ENCODE measurements at regions not wholly inside any gene's neighbourhood (a gene's known extent, or its start where the extent isn't known, plus 50 kb on each side); places are given as distances from the start of the nearest gene placed in this dataset.
"Not testable (repeated sequence)": the region's sequence is repeated elsewhere in the genome, so short reads cannot be mapped to it uniquely, and the experiment has no call there.

DNA sequence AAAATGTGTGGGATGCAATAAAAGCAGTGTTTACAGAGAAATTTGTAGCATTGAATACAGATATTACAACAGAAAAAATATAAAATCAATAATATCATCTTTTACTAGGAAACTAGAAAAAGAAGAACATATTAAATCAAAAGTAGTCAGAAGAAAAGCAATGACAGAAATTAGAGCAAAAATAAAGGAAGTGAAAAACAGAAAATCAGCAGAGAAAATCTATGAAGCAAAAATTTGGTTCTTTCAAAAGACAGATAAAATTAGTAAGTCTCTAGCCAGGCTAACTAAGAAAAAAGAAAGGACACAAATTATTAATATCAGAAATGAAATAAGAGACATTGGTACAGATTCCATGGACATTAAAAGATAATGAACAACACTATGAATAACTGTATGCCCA, 212.0 kb upstream of the MGAT5 start:
- Histone ChIP-seq H2AFZ (ENCODE audit: low read depth, low read length, poor library complexity, severe bottlenecking) (no peak overlapping the region), H3K27me3 (ENCODE audit: insufficient read depth, low read length) (no peaks in the 10 kb centered on the region), H3K36me3 (ENCODE audit: control insufficient read depth in 1 of 2, insufficient read depth in 2 of 2, low read length in 2 of 2) (no peaks in the 10 kb centered on the region), H3K9me3 (ENCODE audit: control insufficient read depth in 1 of 2, insufficient read depth in 1 of 2, low read depth in 1 of 2, low read length in 2 of 2) (no peaks in the 10 kb centered on the region), H3K27ac (ENCODE audit: low read depth, low read length) (no peak overlapping the region), H3K9ac (ENCODE audit: low read length) (no peak overlapping the region), H3K4me1 (ENCODE audit: control insufficient read depth in 1 of 2, insufficient read depth in 2 of 2, low read length in 2 of 2) (no peaks in the 10 kb centered on the region), H3K4me3 (replicated peaks in 1 of 2; ENCODE audit: low read depth in 1 of 2, low read length in 2 of 2) (no peak overlapping the region), H3K79me2 (ENCODE audit: insufficient read depth, low read length) (no peaks in the 10 kb centered on the region), H3K9me2 (ENCODE audit: insufficient read depth) (no peaks in the 10 kb centered on the region), H4K20me1 (ENCODE audit: insufficient read depth) (no peaks in the 10 kb centered on the region), H3K4me2 (ENCODE audit: low read length) (no peak overlapping the region)
- ATAC-seq, result no peak
- intact Hi-C loops (cut with micrococcal nuclease), result no loop called here
- no TSS peak for BruUV-seq (replicated peaks)
- ChIA-PET RAD21 (ENCODE audit: low non-redundant PET in 1 of 2, low total read pairs in 2 of 2, uncharacterized antibody in 2 of 2, unreplicated experiment in 2 of 2) (no interaction called here), POLR2A (no interaction called here), CTCF (no interaction called here)
- TF ChIP-seq POLR2AphosphoS5 (IDR thresholded peaks at IDR 0.05; ENCODE audit: low read depth, low read length), result no peak
- TF ChIP-seq, protein P1, sequence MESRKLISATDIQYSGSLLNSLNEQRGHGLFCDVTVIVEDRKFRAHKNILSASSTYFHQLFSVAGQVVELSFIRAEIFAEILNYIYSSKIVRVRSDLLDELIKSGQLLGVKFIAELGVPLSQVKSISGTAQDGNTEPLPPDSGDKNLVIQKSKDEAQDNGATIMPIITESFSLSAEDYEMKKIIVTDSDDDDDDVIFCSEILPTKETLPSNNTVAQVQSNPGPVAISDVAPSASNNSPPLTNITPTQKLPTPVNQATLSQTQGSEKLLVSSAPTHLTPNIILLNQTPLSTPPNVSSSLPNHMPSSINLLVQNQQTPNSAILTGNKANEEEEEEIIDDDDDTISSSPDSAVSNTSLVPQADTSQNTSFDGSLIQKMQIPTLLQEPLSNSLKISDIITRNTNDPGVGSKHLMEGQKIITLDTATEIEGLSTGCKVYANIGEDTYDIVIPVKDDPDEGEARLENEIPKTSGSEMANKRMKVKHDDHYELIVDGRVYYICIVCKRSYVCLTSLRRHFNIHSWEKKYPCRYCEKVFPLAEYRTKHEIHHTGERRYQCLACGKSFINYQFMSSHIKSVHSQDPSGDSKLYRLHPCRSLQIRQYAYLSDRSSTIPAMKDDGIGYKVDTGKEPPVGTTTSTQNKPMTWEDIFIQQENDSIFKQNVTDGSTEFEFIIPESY (IDR thresholded peaks at IDR 0.05; ENCODE audit: extremely low read depth, insufficient replicate concordance, low read length), result no peak
- no peak for TF ChIP-seq YY1 (IDR thresholded peaks at IDR 0.05; ENCODE audit: extremely low read depth, insufficient replicate concordance, low read depth, low read length)
- no peak for TF ChIP-seq EZH2phosphoT487 (IDR thresholded peaks at IDR 0.05; ENCODE audit: borderline replicate concordance)
- TF ChIP-seq, protein P2, sequence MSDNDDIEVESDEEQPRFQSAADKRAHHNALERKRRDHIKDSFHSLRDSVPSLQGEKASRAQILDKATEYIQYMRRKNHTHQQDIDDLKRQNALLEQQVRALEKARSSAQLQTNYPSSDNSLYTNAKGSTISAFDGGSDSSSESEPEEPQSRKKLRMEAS (IDR thresholded peaks at IDR 0.05), result no peak
- DNase-seq (ENCODE audit: low read depth, low spot score), result no peak

DNA sequence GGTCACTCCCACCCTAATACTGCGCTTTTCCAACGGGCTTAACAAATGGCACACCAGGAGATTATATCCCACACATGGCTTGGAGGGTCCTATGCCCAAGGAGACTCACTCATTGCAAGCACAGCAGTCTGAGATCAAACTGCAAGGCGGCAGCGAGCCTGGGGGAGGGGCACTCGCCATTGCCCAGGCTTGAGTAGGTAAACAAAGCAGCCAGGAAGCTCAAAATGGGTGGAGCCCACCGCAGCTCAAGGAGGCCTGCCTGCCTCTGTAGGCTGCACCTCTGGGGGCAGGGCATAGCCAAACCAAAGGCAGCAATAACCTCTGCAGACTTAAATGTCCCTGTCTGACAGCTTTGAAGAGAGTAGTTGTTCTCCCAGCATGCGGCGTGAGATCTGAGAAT, 210.8 kb upstream of the MGAT5 start:
- H3K4me1 ChIP-seq (ENCODE audit: control insufficient read depth in 1 of 2, insufficient read depth in 2 of 2, low read length in 2 of 2); H3K9me3 ChIP-seq (ENCODE audit: control insufficient read depth in 1 of 2, insufficient read depth in 1 of 2, low read depth in 1 of 2, low read length in 2 of 2); H3K79me2 ChIP-seq (ENCODE audit: insufficient read depth, low read length); H3K27me3 ChIP-seq (ENCODE audit: insufficient read depth, low read length); H3K4me2 ChIP-seq (ENCODE audit: low read length); H3K9ac ChIP-seq (ENCODE audit: low read length); H3K27ac ChIP-seq (ENCODE audit: low read depth, low read length); H3K36me3 ChIP-seq (ENCODE audit: control insufficient read depth in 1 of 2, insufficient read depth in 2 of 2, low read length in 2 of 2); DNase-seq (ENCODE audit: low read depth, low spot score); H3K9me2 ChIP-seq (ENCODE audit: insufficient read depth); RAD21 ChIA-PET (ENCODE audit: low non-redundant PET in 1 of 2, low total read pairs in 2 of 2, uncharacterized antibody in 2 of 2, unreplicated experiment in 2 of 2); BruUV-seq (replicated peaks); CTCF ChIA-PET; H2AFZ ChIP-seq (ENCODE audit: low read depth, low read length, poor library complexity, severe bottlenecking); H3K4me3 ChIP-seq (replicated peaks in 1 of 2; ENCODE audit: low read depth in 1 of 2, low read length in 2 of 2); H4K20me1 ChIP-seq (ENCODE audit: insufficient read depth); intact Hi-C loops (cut with micrococcal nuclease); POLR2A ChIA-PET; ATAC-seq: not testable (repeated sequence)
